SK-N-SH (cell line): ENCODE measurements at regions not wholly inside any gene's neighbourhood (a gene's known extent, or its start where the extent isn't known, plus 50 kb on each side); places are given as distances from the start of the nearest gene placed in this dataset.

ENCODE experiments used
- CTCF ChIA-PET: fragments of 300-600, 350-600 bp; formaldehyde crosslinking; extraction: SDS; loops from one replicate; lab custom pipeline; 2021; lab: Yijun Ruan, JAX
- POLR2A ChIA-PET: fragments of 350-600 bp; sonication (Branson Sonifier 250); formaldehyde crosslinking; extraction: SDS; loops from one replicate; lab custom pipeline; 2020; ENCODE audit warnings: antibody characterized with exemption, inconsistent platforms; lab: Yijun Ruan, JAX
- DNase-seq: peaks from one replicate; pipeline ENCODE4 v3.0.0; 2012
- H2AFZ ChIP-seq: fragments of 200-600 bp; sonication (generic); 2 replicates; pipeline ENCODE4 v1.8.1; 2016; ENCODE audit warnings: antibody characterized with exemption, mild to moderate bottlenecking, low read depth
- H3F3A ChIP-seq: fragments of 200-600 bp; sonication (generic); replicated peaks from 2 replicates; pipeline ENCODE3; 2016; ENCODE audit warnings: antibody characterized with exemption, mild to moderate bottlenecking; ENCODE audit not compliant: insufficient read depth
- H3K27ac ChIP-seq, 2 experiments: fragments of 200-500 bp in 1 of 2; fragments of 200-600 bp in 1 of 2; sonication (Bioruptor generic) in 1 of 2; sonication (generic), shearing (Covaris generic) in 1 of 2; 2 replicates each; pipeline versions ENCODE4 v1.5.1 to v1.6.1; 2014 to 2016; ENCODE audit warnings: low read depth in 2 of 2, inconsistent platforms in 1 of 2, low read length in 1 of 2, mild to moderate bottlenecking in 1 of 2, mixed read lengths in 1 of 2
- H3K27me3 ChIP-seq: fragments of 200-600 bp; sonication (generic), shearing (Covaris generic); 2 replicates; pipeline ENCODE4 v1.6.1; 2016; ENCODE audit warnings: mixed run types; ENCODE audit not compliant: insufficient read depth
- H3K36me3 ChIP-seq, 2 experiments: fragments of 200-500 bp in 1 of 2; fragments of 200-600 bp in 1 of 2; sonication (Bioruptor generic) in 1 of 2; sonication (generic) in 1 of 2; replicated peaks in 1 of 2; 2 replicates each; pipeline versions ENCODE3 to v1.5.1; 2014 to 2016; ENCODE audit warnings: low read length in 1 of 2, mild to moderate bottlenecking in 1 of 2; ENCODE audit not compliant: insufficient read depth in 2 of 2, control insufficient read depth in 1 of 2
- H3K4me1 ChIP-seq, 2 experiments: fragments of 200-500 bp in 1 of 2; fragments of 200-600 bp in 1 of 2; sonication (Bioruptor generic) in 1 of 2; sonication (generic), shearing (Covaris generic) in 1 of 2; 2 replicates each; pipeline versions ENCODE4 v1.5.1 to v1.6.1; 2014 to 2016; ENCODE audit warnings: low read depth in 1 of 2, low read length in 1 of 2, mixed run types in 1 of 2; ENCODE audit not compliant: insufficient read depth in 2 of 2, control insufficient read depth in 1 of 2
- H3K4me2 ChIP-seq: fragments of 200-600 bp; sonication (generic), shearing (Covaris generic); 2 replicates; pipeline ENCODE4 v1.6.1; 2017; ENCODE audit warnings: mixed run types
- H3K4me3 ChIP-seq, 2 experiments: fragments of 200-500 bp in 1 of 2; fragments of 200-600 bp in 1 of 2; sonication (Bioruptor generic) in 1 of 2; sonication (generic), shearing (Covaris generic) in 1 of 2; 2 replicates each; pipeline versions ENCODE4 v1.5.1 to v1.8.1; 2014 to 2016; ENCODE audit warnings: low read depth in 2 of 2, inconsistent platforms in 1 of 2, low read length in 1 of 2, mild to moderate bottlenecking in 1 of 2, mixed read lengths in 1 of 2, moderate library complexity in 1 of 2
- H3K79me2 ChIP-seq: fragments of 200-600 bp; sonication (generic); 2 replicates; pipeline ENCODE4 v1.8.1; 2017; ENCODE audit warnings: mild to moderate bottlenecking; ENCODE audit not compliant: insufficient read depth
- H3K9ac ChIP-seq: fragments of 200-600 bp; sonication (generic); 2 replicates; pipeline ENCODE4 v1.6.1; 2017; ENCODE audit warnings: mixed run types
- H3K9me2 ChIP-seq: fragments of 200-600 bp; sonication (generic); 2 replicates; pipeline ENCODE4 v1.6.1; 2017; ENCODE audit warnings: mixed run types
- H3K9me3 ChIP-seq: fragments of 200-600 bp; sonication (generic); 2 replicates; pipeline ENCODE4 v1.6.1; 2017; ENCODE audit warnings: mixed run types, mild to moderate bottlenecking, moderate library complexity
- H4K20me1 ChIP-seq: fragments of 200-600 bp; sonication (generic); 2 replicates; pipeline ENCODE4 v1.6.1; 2017; ENCODE audit warnings: mild to moderate bottlenecking, mixed run types; ENCODE audit not compliant: insufficient read depth
- CTCF ChIP-seq: fragments of 200-600 bp; sonication (generic); IDR thresholded peaks from 2 replicates; pipeline ENCODE4 v1.6.1; 2017; ENCODE audit warnings: antibody characterized with exemption, mild to moderate bottlenecking, moderate library complexity
- ELF1 ChIP-seq: IDR thresholded peaks from 2 replicates; pipeline ENCODE4 v1.4.0; 2012
- EP300 ChIP-seq, 2 experiments: IDR thresholded peaks; 2 replicates each; pipeline versions ENCODE4 v1.4.0 to v1.6.1; 2012; ENCODE audit warnings: borderline replicate concordance in 1 of 2, low read depth in 1 of 2, low read length in 1 of 2
- FOXJ3 ChIP-seq: sonication (generic); formaldehyde crosslinking; IDR thresholded peaks from 2 replicates; pipeline ENCODE4 v1.5.1; 2020; ENCODE audit warnings: mild to moderate bottlenecking, missing genetic modification reagents
- FOXM1 ChIP-seq: IDR thresholded peaks from 2 replicates; pipeline ENCODE4 v1.4.0; 2012; ENCODE audit warnings: low read depth, mild to moderate bottlenecking
- GABPA ChIP-seq: IDR thresholded peaks from 2 replicates; pipeline ENCODE4 v1.4.0; 2012; ENCODE audit warnings: low read depth, mild to moderate bottlenecking
- GATA2 ChIP-seq: sonication (generic); formaldehyde crosslinking; IDR thresholded peaks from 2 replicates; pipeline ENCODE4 v1.5.0; 2020; ENCODE audit warnings: mild to moderate bottlenecking, missing genetic modification reagents
- JUND ChIP-seq: IDR thresholded peaks from 2 replicates; pipeline ENCODE4 v1.4.0; 2012
- NFIC ChIP-seq: IDR thresholded peaks from 2 replicates; pipeline ENCODE4 v1.4.0; 2012; ENCODE audit warnings: borderline replicate concordance
- NRF1 ChIP-seq: IDR thresholded peaks from 2 replicates; pipeline ENCODE4 v1.6.1; 2012; ENCODE audit warnings: low read depth, mild to moderate bottlenecking, low read length
- PBX3 ChIP-seq: IDR thresholded peaks from 2 replicates; pipeline ENCODE4; 2012
- RAD21 ChIP-seq: IDR thresholded peaks from 2 replicates; pipeline ENCODE4 v1.6.1; 2012; ENCODE audit warnings: mild to moderate bottlenecking, low read length
- RFX5 ChIP-seq: IDR thresholded peaks from 2 replicates; pipeline ENCODE4 v1.6.1; 2012; ENCODE audit warnings: mild to moderate bottlenecking, improper control_type of control experiment, low read length
- RXRA ChIP-seq: IDR thresholded peaks from 2 replicates; pipeline ENCODE4 v1.4.0; 2012; ENCODE audit warnings: low read depth, mild to moderate bottlenecking, borderline replicate concordance
- TCF12 ChIP-seq: IDR thresholded peaks from 2 replicates; pipeline ENCODE4 v1.4.0; 2012
- TEAD4 ChIP-seq: IDR thresholded peaks from 2 replicates; pipeline ENCODE4 v1.4.0; 2012; ENCODE audit warnings: mild to moderate bottlenecking, borderline replicate concordance; ENCODE audit not compliant: insufficient read depth
- USF2 ChIP-seq: fragments of 150-350 bp; IDR thresholded peaks from 2 replicates; pipeline ENCODE4 v1.6.1; 2017; ENCODE audit warnings: antibody characterized with exemption, low read length, low read depth, borderline replicate concordance
- YY1 ChIP-seq: IDR thresholded peaks from 2 replicates; pipeline ENCODE4 v1.4.0; 2012; ENCODE audit warnings: low read depth, mild to moderate bottlenecking
- WGBS: methylation state at CpG from one replicate; pipeline ENCODE4 v1.1.6; 2017; ENCODE audit warnings: low lambda C conversion rate; 5-methylcytosine and 5-hydroxymethylcytosine counted together

GRCh38 chr15:70484993-70485392 is 278.4 kb downstream of the UACA start:
- TF ChIP-seq JUND (no peak), USF2 (no peak), PBX3 (no peak), GATA2 (CRISPR knock-in tag) (no peak), RXRA (no peak), RAD21 (no peak)
- CTCF ChIA-PET, result interaction anchor here (1.3 kb wide), 1 partner anchor 18 kb away, joined by 4 read pairs; no protein-coding TSS in a partner anchor

GRCh38 chr15:70483513-70483912 is 279.8 kb downstream of the UACA start:
- no peak overlapping the region for H2AFZ ChIP-seq
- H3K4me2 ChIP-seq, result no peak overlapping the region
- no peak overlapping the region for H3K27ac ChIP-seq
- no peaks in the 10 kb centered on the region; the same call in 1 of the 2 replicates for H3K79me2 ChIP-seq
- WGBS, result 84% methylated on average over 2 of the region's 2 CpGs
- H3K27me3 ChIP-seq, result no peaks in the 10 kb centered on the region
- H4K20me1 ChIP-seq, result no peaks in the 10 kb centered on the region
- no peak for TF ChIP-seq TCF12
- no peak for TF ChIP-seq EP300 (IDR thresholded peaks at IDR 0.05; ENCODE audit: borderline replicate concordance in 1 of 2, low read depth in 1 of 2, low read length in 1 of 2)
- TF ChIP-seq NRF1, result no peak
- no peak for TF ChIP-seq GATA2 (CRISPR knock-in tag)
- TF ChIP-seq NFIC, result no peak
- no peak for TF ChIP-seq RFX5
- TF ChIP-seq ELF1, result no peak
- TF ChIP-seq USF2, result no peak
- TF ChIP-seq PBX3, result no peak
- no peak for TF ChIP-seq CTCF
- TF ChIP-seq YY1, result no peak
- no peak for TF ChIP-seq FOXM1
- no peak for TF ChIP-seq GABPA
- TF ChIP-seq FOXJ3 (CRISPR knock-in tag), result no peak
- no peak for TF ChIP-seq TEAD4
- peaks cover 0 to 21% of the 10 kb centered on the region in 2 experiments; a peak in 1 of 4 replicates for H3K4me1 ChIP-seq
- H3K9me2 ChIP-seq, result no peaks in the 10 kb centered on the region
- no peaks in the 10 kb centered on the region for H3K36me3 ChIP-seq
- DNase-seq, result no peak
- no peaks in the 10 kb centered on the region for H3F3A ChIP-seq
- ChIA-PET POLR2A (no interaction called here), CTCF (interaction anchor here (0.9 to 2.3 kb wide), 6 partner anchors 16 to 1005 kb away, joined by 3 to 8 read pairs (median 3); no protein-coding TSS in a partner anchor)
- H3K4me3 ChIP-seq, result no peak overlapping the region
- H3K9me3 ChIP-seq, result no peaks in the 10 kb centered on the region
- no peak overlapping the region for H3K9ac ChIP-seq

More at GRCh38 chr15:70484993-70485392, 278.4 kb downstream of the UACA start:
- no peaks in the 10 kb centered on the region for H3K9me3 ChIP-seq
- no peak for DNase-seq
- no peak overlapping the region for H3K4me2 ChIP-seq
- POLR2A ChIA-PET, result no interaction called here
- no peak overlapping the region for H2AFZ ChIP-seq
- H3K4me3 ChIP-seq, result no peak overlapping the region
- H3K27ac ChIP-seq, result no peak overlapping the region
- no peaks in the 10 kb centered on the region; the same call in 1 of the 2 replicates for H3K79me2 ChIP-seq
- H3F3A ChIP-seq, result no peaks in the 10 kb centered on the region
- H3K9me2 ChIP-seq, result no peaks in the 10 kb centered on the region
- H3K9ac ChIP-seq, result no peak overlapping the region
- H3K27me3 ChIP-seq, result no peaks in the 10 kb centered on the region
- 27% methylated on average over 1 of the region's 1 CpG for WGBS
- H3K36me3 ChIP-seq, result no peaks in the 10 kb centered on the region
- H4K20me1 ChIP-seq, result no peaks in the 10 kb centered on the region
- H3K4me1 ChIP-seq, result peaks cover 0 to 16% of the 10 kb centered on the region in 2 experiments; a peak in 1 of 4 replicates
